ELF-1 (cell line): ENCODE measurements at regions not wholly inside any gene's neighbourhood (a gene's known extent, or its start where the extent isn't known, plus 50 kb on each side); places are given as distances from the start of the nearest gene placed in this dataset.
A peak's percentile ranks its signal among the peaks of the same experiment; 100 is the strongest.
"Not testable (repeated sequence)": the region's sequence is repeated elsewhere in the genome, so short reads cannot be mapped to it uniquely, and the experiment has no call there.

Experiments
- DNase-seq: peaks from one replicate; pipeline ENCODE4 v3.0.0-alpha.2; 2016; ENCODE audit warnings: low read depth, low spot score

- no peak for DNase-seq
Observed at GRCh38 chr21:27534206-27534605, 567.3 kb upstream of the ADAMTS5 start.

DNA sequence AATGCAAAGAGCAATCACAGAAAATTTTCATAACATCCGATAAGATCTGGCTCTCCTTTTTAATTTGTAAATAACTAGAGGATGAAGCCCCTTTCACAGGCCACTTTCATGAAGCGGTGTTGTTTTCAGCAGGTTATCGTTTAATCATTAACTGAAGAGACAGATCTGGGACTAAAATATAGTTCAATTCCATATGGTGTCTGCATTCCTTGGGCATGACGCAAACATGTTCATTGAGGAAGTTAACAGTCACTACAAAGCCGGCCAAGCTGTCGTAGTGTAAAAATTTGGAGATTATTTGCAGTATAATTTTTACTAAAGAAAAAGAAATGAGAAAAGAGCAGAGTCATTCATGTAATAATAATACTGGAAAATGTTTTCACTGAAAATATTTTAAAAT is 565.2 kb upstream of the ADAMTS5 start:
- no peak for DNase-seq

GRCh38 chr21:27528697-27529096 is 561.8 kb upstream of the ADAMTS5 start:
- DNase-seq = no peak

DNA sequence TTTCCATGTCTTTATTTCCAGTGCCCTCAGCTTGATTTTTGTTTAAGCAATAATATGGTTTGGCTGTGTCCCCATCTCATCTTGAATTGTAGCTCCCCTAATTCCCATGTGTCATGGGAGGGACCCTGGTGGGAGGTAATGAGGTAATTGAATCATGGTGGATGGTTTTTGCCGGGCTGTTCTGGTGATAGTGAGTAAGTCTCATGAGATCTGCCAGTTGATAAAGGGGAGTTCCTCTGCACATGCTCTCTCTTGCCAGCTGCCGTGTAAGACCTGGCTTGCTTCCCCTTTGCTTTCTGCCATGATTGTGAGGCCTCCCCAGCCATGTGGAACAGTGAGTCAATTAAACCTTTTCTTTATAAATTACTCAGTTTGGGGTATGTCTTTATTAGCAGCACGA is 559.6 kb upstream of the ADAMTS5 start:
- no peak for DNase-seq

DNA sequence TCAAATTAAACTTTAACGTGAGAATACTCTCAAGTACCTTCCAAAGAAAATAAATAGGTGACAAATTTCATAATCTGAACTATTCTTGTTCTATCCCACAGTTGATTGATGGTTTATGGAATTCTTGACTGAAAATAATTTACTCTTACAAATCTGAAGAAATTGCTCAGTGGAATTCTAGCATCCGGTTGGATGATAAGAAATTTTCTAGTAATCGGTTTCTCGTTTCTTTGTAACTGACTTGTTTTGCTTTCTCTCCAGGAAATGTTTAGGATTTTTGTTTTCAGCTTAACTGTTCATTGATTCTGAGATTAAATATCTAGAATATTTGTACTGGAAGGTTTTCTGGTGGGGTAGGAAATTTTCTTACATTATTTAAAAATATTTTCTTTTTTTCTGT is 558.9 kb upstream of the ADAMTS5 start:
- no peak for DNase-seq

- DNase-seq = no peak
Observed at GRCh38 chr21:27519361-27519760, 552.5 kb upstream of the ADAMTS5 start.

DNA sequence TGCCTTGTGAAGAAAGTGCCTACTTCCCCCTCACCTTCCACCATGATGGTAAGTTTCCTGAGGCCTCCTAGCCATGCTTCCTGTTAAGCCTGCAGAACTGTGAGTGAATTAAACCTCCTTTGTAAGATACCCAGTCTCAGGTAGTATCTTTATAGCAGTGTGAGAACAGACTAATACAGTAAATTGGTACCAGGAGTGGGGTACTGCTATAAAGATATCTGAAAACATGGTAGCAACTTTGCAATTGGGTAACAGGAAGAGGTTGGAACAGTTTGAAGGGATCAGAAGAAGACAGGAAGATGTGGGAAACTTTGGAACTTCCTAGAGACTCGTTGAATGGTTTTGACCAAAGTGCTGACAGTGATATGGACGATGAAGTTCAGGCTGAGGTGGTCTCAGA is 550.3 kb upstream of the ADAMTS5 start:
- DNase-seq = not testable (repeated sequence)

- DNase-seq = no peak
Observed at GRCh38 chr21:27515676-27516075, 548.8 kb upstream of the ADAMTS5 start.

GRCh38 chr21:27513825-27514224 is 546.9 kb upstream of the ADAMTS5 start:
- DNase-seq = no peak

- DNase-seq = no peak
Observed at GRCh38 chr21:27513016-27513415, 546.1 kb upstream of the ADAMTS5 start.

- DNase-seq = peak; percentile 1
Observed at GRCh38 chr21:27511233-27511632, 544.3 kb upstream of the ADAMTS5 start.

DNA sequence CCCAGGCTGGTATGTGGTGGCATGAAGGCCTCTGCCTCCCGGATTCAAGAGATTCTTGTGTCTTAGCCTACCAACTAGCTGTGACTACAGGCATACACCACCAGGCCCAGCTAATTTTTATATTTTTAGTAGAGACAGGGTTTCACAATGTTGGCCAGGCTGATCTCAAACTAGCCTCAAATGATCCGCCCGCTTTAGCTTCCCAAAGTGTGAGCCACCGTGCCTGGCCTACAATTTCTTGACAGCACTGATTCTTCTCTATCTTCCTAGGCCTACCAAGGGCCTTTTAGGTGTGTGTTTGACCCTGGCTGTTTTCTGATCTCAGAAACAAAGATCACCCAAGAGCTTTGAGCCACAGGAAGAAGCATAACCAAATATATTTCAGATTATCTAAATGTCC is 540.8 kb upstream of the ADAMTS5 start:
- DNase-seq = no peak

DNA sequence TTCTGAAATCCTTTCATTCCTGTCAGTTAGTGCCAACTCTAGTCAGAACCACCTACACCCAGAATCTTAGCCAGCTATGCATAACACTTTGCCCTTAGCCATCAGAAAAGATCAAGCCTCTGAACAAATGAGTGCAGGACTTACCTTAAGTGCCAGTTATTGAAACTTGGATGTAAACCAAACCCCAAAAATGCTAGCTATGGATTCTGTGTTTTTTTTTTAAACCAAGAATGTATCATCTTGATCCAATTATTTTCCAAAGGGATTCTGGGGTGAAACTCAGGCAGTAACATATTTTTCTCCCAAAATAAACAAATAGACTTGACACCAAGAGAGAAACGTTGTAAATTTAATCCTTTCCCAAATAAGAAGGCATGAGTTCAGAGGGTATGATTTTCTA is 538.6 kb upstream of the ADAMTS5 start:
- DNase-seq = no peak

DNA sequence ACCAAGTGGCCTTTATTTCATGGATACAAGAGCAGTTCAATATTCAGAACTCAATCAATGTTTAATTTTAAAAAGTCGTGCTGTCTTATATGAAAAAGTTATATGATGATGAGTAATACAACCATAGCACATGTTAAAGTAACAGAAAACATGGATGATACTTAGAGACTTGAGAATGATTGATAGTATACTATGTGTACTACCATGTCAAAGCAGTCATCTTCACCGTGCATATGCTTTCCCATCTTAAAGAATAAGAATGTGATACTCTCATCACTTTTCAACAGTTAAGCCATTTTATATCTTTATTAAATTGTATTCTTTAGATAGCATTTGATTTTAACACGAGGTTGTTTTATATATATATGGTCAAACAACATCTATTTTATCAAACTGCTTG is 535.9 kb upstream of the ADAMTS5 start:
- no peak for DNase-seq

DNA sequence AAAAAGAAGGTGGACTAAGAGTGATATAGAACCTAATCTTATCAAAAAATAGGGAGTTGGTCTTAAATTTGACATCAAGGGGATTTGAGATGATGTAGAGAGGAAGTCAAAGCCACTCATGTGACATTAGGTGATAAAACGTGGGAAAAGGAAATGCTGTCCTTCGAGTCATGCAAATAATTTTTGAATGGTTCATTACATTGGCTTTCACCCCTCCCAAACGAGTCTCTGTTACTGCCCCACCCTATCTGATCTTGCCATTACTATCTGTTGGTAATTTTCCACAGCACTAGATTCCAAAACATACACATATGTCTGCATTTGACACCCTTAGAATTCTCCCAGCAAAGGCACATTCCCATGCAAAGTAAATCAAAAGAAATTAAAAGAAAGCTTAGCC is 531.1 kb upstream of the ADAMTS5 start:
- no peak for DNase-seq

DNA sequence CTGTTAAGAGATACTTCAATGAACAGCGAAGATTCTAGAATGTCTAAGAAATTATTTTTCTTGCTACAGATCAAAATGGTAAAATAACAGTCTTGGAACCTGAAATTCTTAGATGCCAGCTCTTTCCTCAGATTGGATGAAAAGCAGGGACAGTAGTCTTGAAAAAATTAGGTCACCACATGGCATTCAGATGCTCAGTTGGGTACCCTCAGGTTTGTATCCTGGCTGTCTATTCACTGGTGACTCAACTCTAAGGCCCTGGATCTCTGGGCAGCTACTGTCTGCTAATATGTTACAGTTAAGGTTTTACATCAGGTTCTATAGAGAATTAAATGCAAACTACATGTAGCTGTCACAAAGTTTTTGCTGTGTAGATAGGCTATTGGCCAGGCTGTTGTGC is 528.9 kb upstream of the ADAMTS5 start:
- DNase-seq = no peak

DNA sequence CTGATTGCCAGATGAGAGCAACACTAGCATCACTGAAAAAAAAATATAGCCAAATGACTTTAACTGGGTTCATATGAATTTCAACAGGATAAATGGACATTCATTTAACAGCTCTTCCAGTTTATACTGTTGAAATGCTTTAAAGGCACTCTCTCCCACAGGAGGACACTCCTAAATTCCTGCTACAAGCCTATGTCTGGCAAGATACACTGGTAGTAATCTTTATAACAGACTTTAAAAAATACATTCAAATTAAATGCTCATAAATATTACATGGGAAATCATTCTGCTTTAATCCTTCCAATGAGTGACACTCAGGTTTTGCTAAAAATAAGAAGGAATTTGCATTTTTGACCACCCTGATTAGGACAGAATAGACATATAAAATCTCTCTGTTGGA is 526.7 kb upstream of the ADAMTS5 start:
- no peak for DNase-seq

DNA sequence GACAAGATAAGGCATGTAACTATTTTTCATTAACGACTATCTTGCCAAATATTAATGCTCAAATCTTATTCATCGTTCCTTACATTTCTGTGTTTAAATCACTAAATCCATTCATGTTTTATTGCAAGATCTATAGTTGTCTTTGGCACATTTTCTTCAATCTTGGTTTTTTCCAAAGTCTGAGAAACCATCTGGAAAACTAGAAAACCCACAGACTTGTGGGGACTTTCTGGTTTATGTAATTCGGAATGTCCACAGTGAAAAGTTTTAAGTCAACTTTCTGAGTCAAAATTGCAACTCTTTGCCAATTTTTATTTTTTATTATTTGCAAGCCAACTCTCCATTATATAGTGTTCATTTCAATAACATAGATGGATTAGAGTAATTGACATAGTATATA is 520.8 kb upstream of the ADAMTS5 start:
- DNase-seq = no peak

GRCh38 chr21:27480841-27481261 is 514.0 kb upstream of the ADAMTS5 start:
- no peak for DNase-seq

GRCh38 chr21:27477296-27477695 is 510.4 kb upstream of the ADAMTS5 start:
- no peak for DNase-seq

- no peak for DNase-seq
Observed at GRCh38 chr21:27476696-27477095, 509.8 kb upstream of the ADAMTS5 start.

DNA sequence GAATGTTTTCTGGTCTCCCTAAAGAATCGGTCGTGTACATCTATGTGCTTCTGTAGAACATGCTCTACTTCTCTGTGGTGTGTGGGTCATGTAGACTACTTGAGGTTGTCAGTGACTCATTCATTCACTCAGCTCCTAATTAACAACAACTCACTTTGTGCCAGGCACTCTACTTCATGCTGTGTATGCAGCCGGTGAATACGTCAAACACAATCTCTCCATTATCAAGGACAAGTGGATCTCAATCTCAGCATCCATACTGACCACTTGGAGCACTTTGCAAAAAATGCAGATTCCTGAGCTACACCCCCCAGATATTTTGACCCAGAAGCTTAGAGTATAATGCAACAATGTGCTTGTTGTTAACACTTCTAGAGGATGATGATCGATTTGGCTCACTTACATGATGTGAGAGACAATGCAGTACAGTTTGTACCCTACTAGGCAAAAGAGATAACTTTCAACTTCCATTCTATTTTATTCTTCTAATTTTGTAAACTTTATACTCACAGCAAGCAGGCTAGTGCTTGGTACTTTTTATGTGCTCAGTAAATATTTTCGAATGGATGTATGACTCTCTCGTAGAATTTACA is 508.6 kb upstream of the ADAMTS5 start:
- DNase-seq = no peak

DNA sequence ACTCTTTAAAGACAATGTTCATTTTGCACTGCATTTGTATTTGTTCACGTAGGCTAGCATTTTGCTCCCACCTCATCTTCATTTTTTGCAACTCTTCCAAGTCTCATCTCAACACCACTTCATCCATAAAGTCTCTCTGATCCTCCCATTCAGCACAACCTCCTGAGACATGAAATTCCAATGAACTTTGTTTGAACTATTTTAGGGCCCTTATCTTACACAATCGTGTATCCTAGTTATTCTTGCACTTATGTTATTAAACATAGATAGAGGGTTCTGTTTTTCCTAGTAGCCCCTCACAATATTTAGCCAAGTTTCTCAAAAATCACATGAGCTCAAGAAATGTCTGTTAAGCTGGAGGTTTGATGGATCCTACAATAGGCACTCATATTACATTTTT is 500.5 kb upstream of the ADAMTS5 start:
- no peak for DNase-seq

- no peak for DNase-seq
Observed at GRCh38 chr21:27466140-27466539, 499.3 kb upstream of the ADAMTS5 start.
